ENCODE measurements at regions not wholly inside any gene's neighbourhood (a gene's known extent, or its start where the extent isn't known, plus 50 kb on each side); places are given as distances from the start of the nearest gene placed in this dataset.
"Not testable (repeated sequence)": the region's sequence is repeated elsewhere in the genome, so short reads cannot be mapped to it uniquely, and the experiment has no call there.

DNA sequence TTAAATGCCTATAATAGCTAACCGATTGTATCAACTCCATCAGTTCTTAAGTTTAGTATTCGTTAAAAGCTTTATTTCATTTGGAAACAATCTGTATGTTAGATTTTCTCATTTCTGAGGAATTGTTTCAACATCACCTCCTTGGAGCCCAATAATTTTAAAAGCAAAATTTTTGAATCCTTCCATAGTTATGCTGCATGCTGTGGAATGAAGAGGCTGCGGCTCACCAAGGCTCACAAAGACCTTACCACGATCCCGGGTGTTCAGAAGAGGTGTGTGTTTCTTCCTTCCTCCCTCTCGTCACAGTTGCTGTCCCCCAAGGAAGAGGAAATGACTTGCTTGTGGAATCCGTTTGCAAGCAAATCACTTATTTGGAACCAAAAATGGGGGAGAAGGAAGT lies 143.8 kb downstream of the FGF1 start:
- intact Hi-C loops (cut with DNase I) = loop anchor here in 1 of 2 donors (10.0 kb wide), 1 partner anchor 387 kb away; no protein-coding TSS in a partner anchor

GRCh38 chr5:142540922-142541422 lies 144.9 kb downstream of the FGF1 start:
- DNase-seq (ENCODE audit: low spot score) = no peak
- intact Hi-C loops (cut with DNase I) = loop anchor here in 1 of 2 donors (10.0 kb wide), 1 partner anchor 386 kb away; no protein-coding TSS in a partner anchor

More for the DNA sequence above, 143.8 kb downstream of the FGF1 start:
- DNase-seq (ENCODE audit: low spot score) = no peak

DNA sequence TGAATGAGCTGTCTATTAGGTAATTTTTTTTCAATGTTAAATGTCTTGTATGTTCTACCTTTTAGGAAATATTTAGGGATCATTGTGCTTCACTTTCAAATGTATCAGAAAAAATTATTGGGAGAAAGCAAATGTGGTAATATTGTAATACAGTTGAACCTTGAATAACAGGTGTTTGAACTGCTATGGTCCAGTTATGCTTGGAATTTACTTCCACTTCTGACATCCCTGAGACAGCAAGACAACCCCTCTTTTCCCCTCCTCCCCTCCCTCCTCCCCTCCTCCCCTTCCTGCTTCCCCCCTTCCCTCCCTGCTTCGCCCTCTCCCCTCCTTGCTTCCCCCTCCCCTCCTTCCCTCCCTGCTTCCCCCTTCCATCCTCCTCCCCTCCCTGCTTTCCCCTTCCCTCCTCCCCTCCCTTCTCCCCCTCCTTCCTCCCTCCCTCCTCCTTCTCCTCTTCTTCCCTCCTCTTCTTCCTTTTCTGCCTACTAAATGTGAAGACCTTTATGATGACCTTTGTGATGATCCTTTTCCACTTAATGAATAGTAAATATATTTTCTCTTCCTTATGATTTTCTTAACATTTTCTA lies 146.6 kb downstream of the FGF1 start:
- DNase-seq (ENCODE audit: low spot score) = no peak
- intact Hi-C loops (cut with DNase I) = no loop called here

DNA sequence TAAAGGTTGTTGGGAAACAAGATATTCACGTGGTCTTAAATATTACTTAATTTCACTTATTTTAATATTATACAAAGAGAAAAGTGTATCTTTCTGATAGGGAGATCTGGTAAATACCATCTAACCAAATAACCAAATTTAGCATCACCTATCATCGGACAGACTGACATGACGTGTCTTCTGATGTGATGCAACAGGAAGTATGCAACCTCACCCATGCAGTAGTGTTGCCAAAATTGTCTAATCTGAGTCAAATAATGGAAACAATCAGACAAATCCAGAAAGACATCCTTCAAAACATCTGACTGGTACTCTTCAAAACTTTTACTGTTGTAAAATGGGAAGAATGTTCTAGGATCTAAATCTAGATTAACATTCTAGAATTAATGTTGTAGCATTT lies 148.0 kb downstream of the FGF1 start:
- intact Hi-C loops (cut with DNase I) = no loop called here
- DNase-seq (ENCODE audit: low spot score) = no peak

- intact Hi-C loops (cut with DNase I) = no loop called here
- no peak for DNase-seq (ENCODE audit: low spot score)
Measured at GRCh38 chr5:142532781-142533176, 153.1 kb downstream of the FGF1 start.

DNA sequence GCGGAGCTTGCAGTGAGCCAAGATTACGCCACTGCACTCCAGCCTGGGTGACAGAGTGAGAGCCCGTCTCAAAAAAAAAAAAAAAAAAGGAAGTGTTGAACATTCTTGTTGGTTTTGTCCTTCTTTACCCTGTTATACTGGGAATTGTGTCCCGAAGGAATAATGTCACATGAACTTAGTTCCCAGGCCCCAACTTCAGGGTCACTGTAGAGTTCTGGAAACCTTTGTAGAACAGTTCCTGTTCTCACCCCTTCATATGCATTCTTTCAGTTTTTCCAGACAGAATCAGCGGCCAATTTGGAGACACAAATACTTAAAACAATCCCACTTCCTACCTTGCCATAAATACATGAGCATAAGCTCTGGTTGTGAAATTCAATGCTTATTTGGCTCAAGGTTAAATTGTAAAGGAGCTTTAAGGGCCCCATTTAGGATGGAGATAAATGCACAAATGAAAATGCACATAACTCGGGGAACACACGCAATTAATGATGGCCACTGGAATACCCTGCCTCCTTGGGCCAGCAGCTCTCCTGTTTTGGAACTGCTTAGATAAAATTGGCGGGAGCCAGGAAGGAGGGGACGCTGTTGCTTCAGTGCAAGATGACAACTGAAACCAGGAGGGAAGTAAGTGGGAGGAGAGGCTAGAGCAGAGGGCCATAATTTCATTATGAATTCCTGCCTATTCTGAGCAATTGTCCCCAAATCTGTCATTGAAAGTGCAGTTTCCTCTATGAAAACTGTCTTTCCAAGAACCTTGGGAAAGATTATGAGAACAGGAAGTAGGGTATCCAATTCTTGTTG lies 153.7 kb downstream of the FGF1 start:
- no peak for DNase-seq (ENCODE audit: low spot score)
- intact Hi-C loops (cut with DNase I) = no loop called here

- intact Hi-C loops (cut with DNase I) = no loop called here
- DNase-seq (ENCODE audit: low spot score) = no peak
Measured at GRCh38 chr5:142530904-142531303, 155.0 kb downstream of the FGF1 start.

DNA sequence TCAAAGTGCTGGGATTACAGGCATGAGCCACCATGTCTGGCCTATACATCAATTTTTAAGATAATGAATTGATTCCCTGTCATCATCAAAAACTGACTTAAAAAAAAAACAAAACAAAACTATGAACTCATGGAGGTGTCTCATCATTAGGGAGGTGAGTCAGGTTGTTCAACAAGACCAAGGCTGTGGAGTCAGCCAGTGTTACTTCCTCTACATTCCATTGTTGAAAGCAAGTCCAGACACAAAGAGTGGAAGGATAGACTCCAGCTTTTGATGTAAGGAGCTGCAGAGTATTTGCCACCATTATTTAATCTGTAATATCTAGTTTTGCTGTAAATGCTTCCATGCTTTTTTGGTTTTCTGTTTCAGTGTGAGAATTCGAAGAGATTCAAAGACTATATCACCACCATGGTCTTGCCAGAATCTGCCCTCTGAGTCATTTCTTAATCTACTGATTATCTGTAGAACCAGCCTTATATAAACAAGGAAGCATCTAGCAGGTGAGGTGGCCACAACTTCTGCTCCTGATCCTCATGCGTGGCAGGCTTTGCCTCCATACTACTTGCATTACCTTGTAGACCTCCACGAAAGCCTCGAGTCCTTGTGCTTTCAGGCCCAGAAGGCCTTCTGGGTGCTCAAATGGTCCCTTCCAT lies 156.1 kb downstream of the FGF1 start:
- no peak for DNase-seq (ENCODE audit: low spot score)
- intact Hi-C loops (cut with DNase I) = no loop called here

GRCh38 chr5:142527664-142528295 lies 158.1 kb downstream of the FGF1 start:
- no peak for DNase-seq (ENCODE audit: low spot score)
- intact Hi-C loops (cut with DNase I) = no loop called here

- intact Hi-C loops (cut with DNase I) = no loop called here
- DNase-seq (ENCODE audit: low spot score) = no peak
Measured at GRCh38 chr5:142527234-142527633, 158.7 kb downstream of the FGF1 start.

GRCh38 chr5:142522983-142523382 lies 162.9 kb downstream of the FGF1 start:
- intact Hi-C loops (cut with DNase I) = no loop called here
- DNase-seq (ENCODE audit: low spot score) = no peak

DNA sequence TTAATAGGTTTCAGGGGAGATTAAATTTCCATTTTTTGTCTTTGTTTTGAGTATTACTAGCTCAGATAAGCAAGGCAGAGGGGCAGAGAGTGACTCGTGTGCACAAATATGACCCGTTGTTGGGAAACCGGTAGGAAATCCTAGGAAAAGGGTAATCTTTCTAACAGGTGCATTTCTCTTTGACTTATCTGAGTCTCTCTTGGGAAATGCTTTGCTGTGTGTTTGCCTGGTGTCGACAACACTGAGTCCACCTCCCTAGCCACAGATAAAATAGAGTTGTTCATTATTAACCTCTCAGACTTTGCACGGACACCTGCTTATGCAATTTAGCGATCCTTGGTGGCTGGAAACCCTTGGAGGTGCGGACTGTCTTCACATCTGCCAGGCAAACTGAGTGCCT lies 164.2 kb downstream of the FGF1 start:
- no peak for DNase-seq (ENCODE audit: low spot score)
- intact Hi-C loops (cut with DNase I) = no loop called here

- intact Hi-C loops (cut with DNase I) = no loop called here
- no peak for DNase-seq (ENCODE audit: low spot score)
Measured at GRCh38 chr5:142520885-142521284, 165.0 kb downstream of the FGF1 start.

DNA sequence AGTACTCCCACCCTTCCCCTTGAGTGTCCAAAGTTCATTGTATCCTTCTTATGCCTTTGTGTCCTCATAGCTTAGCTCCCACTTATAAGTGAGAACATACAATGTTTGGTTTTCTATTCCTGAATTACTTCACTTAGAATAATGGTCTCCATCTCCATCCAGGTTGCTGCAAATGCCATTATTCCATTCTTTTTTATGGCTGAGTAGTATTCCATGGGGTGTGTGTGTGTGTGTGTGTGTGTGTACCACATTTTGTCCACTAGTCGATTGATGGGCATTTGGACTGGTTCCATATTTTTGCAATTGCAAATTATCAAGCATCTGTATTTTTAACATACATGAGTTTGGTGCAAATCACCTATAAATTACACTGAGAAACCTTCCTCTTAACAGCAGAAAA lies 166.0 kb downstream of the FGF1 start:
- intact Hi-C loops (cut with DNase I) = not testable (repeated sequence)

DNA sequence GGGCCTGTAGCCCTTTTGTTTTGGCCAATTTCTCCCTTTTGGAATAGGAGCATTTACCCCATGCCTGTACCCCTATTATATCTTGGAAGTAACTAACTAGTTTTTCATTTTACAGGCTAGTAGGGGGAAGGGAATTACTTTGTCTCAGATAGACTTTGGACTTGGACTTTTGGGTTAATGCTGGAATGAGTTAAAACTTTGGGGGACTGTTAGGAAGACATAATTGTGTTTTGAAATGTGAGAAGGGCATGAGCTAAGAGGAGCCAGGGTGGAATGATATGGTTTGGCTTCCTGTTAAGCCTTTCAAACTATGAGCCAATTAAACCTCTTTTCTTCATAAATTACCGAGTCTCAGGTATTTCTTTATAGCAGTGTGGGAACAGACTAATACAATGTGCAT lies 168.1 kb downstream of the FGF1 start:
- intact Hi-C loops (cut with DNase I) = no loop called here
- DNase-seq (ENCODE audit: low spot score) = no peak

More for the DNA sequence above, 166.0 kb downstream of the FGF1 start:
- DNase-seq (ENCODE audit: low spot score) = not testable (repeated sequence)

DNA sequence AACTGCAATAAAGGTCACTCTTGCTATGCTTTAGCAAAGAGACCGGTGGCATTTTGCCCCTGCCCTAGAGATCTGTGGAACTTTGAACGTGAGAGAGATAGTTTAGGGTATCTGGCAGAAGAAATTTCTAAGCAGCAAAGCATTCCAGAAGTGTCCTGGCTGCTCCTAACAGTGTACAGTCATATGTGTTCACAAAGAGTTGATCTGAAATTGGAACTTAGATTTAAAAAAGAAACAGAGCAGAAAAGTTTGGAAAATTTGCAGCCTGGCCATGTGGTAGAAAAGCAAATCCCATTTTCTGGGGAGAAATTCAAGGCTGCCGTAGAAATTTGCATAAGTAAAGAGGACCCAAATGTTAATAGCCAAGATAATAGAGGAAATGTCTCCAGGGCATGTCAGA lies 169.2 kb downstream of the FGF1 start:
- DNase-seq (ENCODE audit: low spot score) = no peak
- intact Hi-C loops (cut with DNase I) = no loop called here

- DNase-seq (ENCODE audit: low spot score) = no peak
Measured at GRCh38 chr5:142515036-142515435, 170.9 kb downstream of the FGF1 start.

GRCh38 chr5:142514196-142514595 lies 171.7 kb downstream of the FGF1 start:
- DNase-seq (ENCODE audit: low spot score) = no peak
- intact Hi-C loops (cut with DNase I) = no loop called here

More at GRCh38 chr5:142515036-142515435, 170.9 kb downstream of the FGF1 start:
- intact Hi-C loops (cut with DNase I) = no loop called here

- no peak for DNase-seq (ENCODE audit: low spot score)
- intact Hi-C loops (cut with DNase I) = no loop called here
Measured at GRCh38 chr5:142512043-142513042, 173.5 kb downstream of the FGF1 start.

All from posterior vena cava (tissue), 2 donors.